GM12891 (cell line): ENCODE measurements at regions not wholly inside any gene's neighbourhood (a gene's known extent, or its start where the extent isn't known, plus 50 kb on each side); places are given as distances from the start of the nearest gene placed in this dataset.

Experiments
- POLR2A ChIP-seq: IDR thresholded peaks from 2 replicates; pipeline ENCODE4 v1.6.1; 2011; ENCODE audit warnings: low read depth, low read length, control low read depth
- POLR2AphosphoS5 ChIP-seq: IDR thresholded peaks from 2 replicates; pipeline ENCODE4 v1.6.1; 2011; ENCODE audit warnings: low read depth, low read length, control low read depth
- SPI1 ChIP-seq: IDR thresholded peaks from 2 replicates; pipeline ENCODE4 v1.6.1; 2011; ENCODE audit warnings: low read depth, low read length, control low read depth

- TF ChIP-seq POLR2A (no peak), SPI1 (no peak), POLR2AphosphoS5 (no peak)
Observed at GRCh38 chr5:104913841-104914281, 1351.3 kb upstream of the NUDT12 start.
